ENCODE measurements at regions not wholly inside any gene's neighbourhood (a gene's known extent, or its start where the extent isn't known, plus 50 kb on each side); places are given as distances from the start of the nearest gene placed in this dataset.
A peak's percentile ranks its signal among the peaks of the same experiment; 100 is the strongest.
"Not testable (repeated sequence)": the region's sequence is repeated elsewhere in the genome, so short reads cannot be mapped to it uniquely, and the experiment has no call there.

- Histone ChIP-seq H3K27ac (no peak overlapping the region), H3K4me1 (peaks cover 0 to 21% (median 7%) of the 10 kb centered on the region in 9 donors), H3K27me3 (peaks cover 0 to 4% (median 0%) of the 10 kb centered on the region in 7 donors), H3K4me3 (no peak overlapping the region), H3K9me3 (no peaks in the 10 kb centered on the region), H3K36me3 (no peaks in the 10 kb centered on the region)
- WGBS, 2 donors = 83 to 88% methylated on average over 3 of the region's 3 CpGs
- intact Hi-C loops (cut with DNase I) = loop anchor here in 3 of 10 donors (5.0 to 10.0 kb wide), 2 partner anchors 194 to 196 kb away; no protein-coding TSS in a partner anchor
- DNase-seq = no peak
- ATAC-seq = no peak
- TF ChIP-seq CTCF (IDR thresholded peaks at IDR 0.05) = no peak
Observed at GRCh38 chr10:71011141-71011540, 122.8 kb upstream of the PCBD1 start.

GRCh38 chr10:71014021-71014805, 125.8 kb upstream of the PCBD1 start:
- peak; percentile 65 to 68 for DNase-seq
- no peak for TF ChIP-seq CTCF (IDR thresholded peaks at IDR 0.05)
- Histone ChIP-seq H3K4me3 (no peak overlapping the region), H3K27ac (peak overlapping the region in 9 of 10 donors; percentile 40 to 85 (median 74)), H3K9me3 (no peaks in the 10 kb centered on the region), H3K27me3 (no peaks in the 10 kb centered on the region), H3K4me1 (peaks cover 0 to 15% (median 7%) of the 10 kb centered on the region in 9 donors), H3K36me3 (no peaks in the 10 kb centered on the region)
- 49 to 57% methylated on average over 8 of the region's 8 CpGs for WGBS, 2 donors
- ATAC-seq = peak; percentile 69 to 97 (median 86)
- intact Hi-C loops (cut with DNase I) = loop anchor here in 3 of 10 donors (5.0 to 10.0 kb wide), 2 partner anchors 191 to 193 kb away; no protein-coding TSS in a partner anchor

GRCh38 chr10:71015674-71016073, 127.3 kb upstream of the PCBD1 start:
- intact Hi-C loops (cut with DNase I) = loop anchor here in 1 of 10 donors (10.0 kb wide), 1 partner anchor 189 kb away; no protein-coding TSS in a partner anchor
- H3K36me3 ChIP-seq = no peaks in the 10 kb centered on the region
- H3K27ac ChIP-seq = no peak overlapping the region
- no peaks in the 10 kb centered on the region for H3K9me3 ChIP-seq
- ATAC-seq (peak in 1 of 8 donors; percentile 36), DNase-seq (no peak)
- no peaks in the 10 kb centered on the region for H3K27me3 ChIP-seq
- TF ChIP-seq CTCF (IDR thresholded peaks at IDR 0.05) = no peak
- WGBS, 2 donors = 54 to 71% methylated on average over 7 of the region's 7 CpGs
- no peak overlapping the region for H3K4me3 ChIP-seq
- peaks cover 0 to 12% (median 7%) of the 10 kb centered on the region in 9 donors for H3K4me1 ChIP-seq

GRCh38 chr10:71020061-71020460, 131.7 kb upstream of the PCBD1 start:
- H3K4me1 ChIP-seq; ATAC-seq; H3K4me3 ChIP-seq; H3K27ac ChIP-seq; DNase-seq; H3K36me3 ChIP-seq; H3K27me3 ChIP-seq; intact Hi-C loops (cut with DNase I): not testable (repeated sequence)
- peaks cover 0 to 14% (median 0%) of the 10 kb centered on the region in 11 donors for H3K9me3 ChIP-seq
- 84 to 91% methylated on average over 1 of the region's 1 CpG for WGBS, 2 donors

- Histone ChIP-seq H3K27ac (no peak overlapping the region), H3K9me3 (peaks cover 0 to 14% (median 0%) of the 10 kb centered on the region in 11 donors), H3K4me3 (no peak overlapping the region), H3K4me1 (no peaks in the 10 kb centered on the region), H3K27me3 (peaks cover 0 to 5% (median 0%) of the 10 kb centered on the region in 7 donors), H3K36me3 (no peaks in the 10 kb centered on the region)
- intact Hi-C loops (cut with DNase I) = no loop called here
- DNase-seq = no peak
- TF ChIP-seq CTCF (IDR thresholded peaks at IDR 0.05) = no peak
- 94 to 97% methylated on average over 3 of the region's 3 CpGs for WGBS, 2 donors
- ATAC-seq = no peak
Observed at GRCh38 chr10:71021402-71021801, 133.0 kb upstream of the PCBD1 start.

All from heart right ventricle (tissue), 16 donors.